ENCODE measurements at regions not wholly inside any gene's neighbourhood (a gene's known extent, or its start where the extent isn't known, plus 50 kb on each side); places are given as distances from the start of the nearest gene placed in this dataset.

- no peak for DNase-seq (ENCODE audit: low read depth in 3 of 3, low spot score in 2 of 3)
These were observed 559.9 kb downstream of the PLPP3 start for GRCh38 chr1:56019472-56019871.

GRCh38 chr1:56017336-56017735 lies 562.0 kb downstream of the PLPP3 start:
- no peak for DNase-seq (ENCODE audit: low read depth in 3 of 3, low spot score in 2 of 3)

- peak in 2 of 3 donors; percentile 1 to 10 for DNase-seq (ENCODE audit: low read depth in 3 of 3, low spot score in 2 of 3)
These were observed 575.5 kb downstream of the PLPP3 start for GRCh38 chr1:56003846-56004245.

GRCh38 chr1:56002231-56002630 lies 577.1 kb downstream of the PLPP3 start:
- no peak for DNase-seq (ENCODE audit: low read depth in 3 of 3, low spot score in 2 of 3)

GRCh38 chr1:56000424-56000823 lies 578.9 kb downstream of the PLPP3 start:
- DNase-seq (ENCODE audit: low read depth in 3 of 3, low spot score in 2 of 3), result no peak

GRCh38 chr1:55997536-55997935 lies 581.8 kb downstream of the PLPP3 start:
- no peak for DNase-seq (ENCODE audit: low read depth in 3 of 3, low spot score in 2 of 3)

GRCh38 chr1:55993646-55994318 lies 585.6 kb downstream of the PLPP3 start:
- DNase-seq (ENCODE audit: low read depth in 3 of 3, low spot score in 2 of 3), result no peak

- DNase-seq (ENCODE audit: low read depth in 3 of 3, low spot score in 2 of 3), result no peak
These were observed 589.4 kb downstream of the PLPP3 start for GRCh38 chr1:55990007-55990406.

GRCh38 chr1:55988963-55989452 lies 590.4 kb downstream of the PLPP3 start:
- DNase-seq (ENCODE audit: low read depth in 3 of 3, low spot score in 2 of 3), result no peak

GRCh38 chr1:55987491-55988249 lies 591.7 kb downstream of the PLPP3 start:
- DNase-seq (ENCODE audit: low read depth in 3 of 3, low spot score in 2 of 3), result no peak

GRCh38 chr1:55986003-55986402 lies 593.4 kb downstream of the PLPP3 start:
- no peak for DNase-seq (ENCODE audit: low read depth in 3 of 3, low spot score in 2 of 3)

- DNase-seq (ENCODE audit: low read depth in 3 of 3, low spot score in 2 of 3), result no peak
These were observed 598.2 kb downstream of the PLPP3 start for GRCh38 chr1:55981010-55981650.

GRCh38 chr1:55980582-55980981 lies 598.8 kb downstream of the PLPP3 start:
- no peak for DNase-seq (ENCODE audit: low read depth in 3 of 3, low spot score in 2 of 3)

- no peak for DNase-seq (ENCODE audit: low read depth in 3 of 3, low spot score in 2 of 3)
These were observed 604.5 kb downstream of the PLPP3 start for GRCh38 chr1:55974714-55975441.

- no peak for DNase-seq (ENCODE audit: low read depth in 3 of 3, low spot score in 2 of 3)
These were observed 608.7 kb downstream of the PLPP3 start for GRCh38 chr1:55970526-55971110.

GRCh38 chr1:55969322-55969721 lies 610.0 kb downstream of the PLPP3 start:
- DNase-seq (ENCODE audit: low read depth in 3 of 3, low spot score in 2 of 3), result no peak

- no peak for DNase-seq (ENCODE audit: low read depth in 3 of 3, low spot score in 2 of 3)
These were observed 610.7 kb downstream of the PLPP3 start for GRCh38 chr1:55968661-55969060.

GRCh38 chr1:55965981-55966461 lies 613.3 kb downstream of the PLPP3 start:
- peak in 1 of 3 donors; percentile 4 for DNase-seq (ENCODE audit: low read depth in 3 of 3, low spot score in 2 of 3)

- no peak for DNase-seq (ENCODE audit: low read depth in 3 of 3, low spot score in 2 of 3)
These were observed 616.9 kb downstream of the PLPP3 start for GRCh38 chr1:55962472-55962871.

- DNase-seq (ENCODE audit: low read depth in 3 of 3, low spot score in 2 of 3), result peak in 1 of 3 donors; percentile 2
These were observed 620.2 kb downstream of the PLPP3 start for GRCh38 chr1:55959136-55959548.

Data from right renal cortex interstitium (tissue), 3 donors.